ENCODE measurements at regions not wholly inside any gene's neighbourhood (a gene's known extent, or its start where the extent isn't known, plus 50 kb on each side); places are given as distances from the start of the nearest gene placed in this dataset.

DNA sequence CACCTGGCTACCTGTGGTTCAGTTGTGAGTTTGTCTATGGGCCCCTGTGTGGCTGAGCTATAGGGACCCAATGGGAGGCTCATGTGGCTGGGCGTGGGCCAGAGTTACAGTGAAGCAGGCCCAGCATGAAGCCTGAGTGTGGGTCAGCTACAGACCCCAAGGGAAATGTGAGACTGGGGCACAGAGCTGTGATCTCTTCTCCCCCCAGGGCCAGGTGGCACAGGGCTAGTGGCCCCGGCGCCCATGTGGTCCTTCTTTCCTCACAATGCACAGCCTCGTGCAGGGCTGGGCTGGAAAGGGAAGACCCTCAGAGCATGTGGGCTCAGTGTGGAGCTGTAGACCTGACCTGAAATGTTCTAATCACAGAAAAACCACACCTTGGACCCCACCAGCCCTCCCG, 71.6 kb upstream of the NECTIN1 start:
- Histone ChIP-seq H3F3A (ENCODE audit: insufficient read depth, low read length, poor library complexity, severe bottlenecking) (no peaks in the 10 kb centered on the region), H3K9me2 (ENCODE audit: insufficient read depth, low read length) (no peaks in the 10 kb centered on the region), H3K4me2 (ENCODE audit: low read length) (no peak overlapping the region), H3K79me2 (replicated peaks; ENCODE audit: insufficient read depth, low read length) (no peaks in the 10 kb centered on the region), H3K27ac (ENCODE audit: low read length) (no peak overlapping the region), H2AFZ (ENCODE audit: low read depth, low read length) (no peak overlapping the region), H3K27me3 (ENCODE audit: insufficient read depth, low read depth, low read length) (peaks cover 33% of the 10 kb centered on the region), H3K9ac (ENCODE audit: low read length) (no peak overlapping the region), H3K4me3 (ENCODE audit: low read length) (no peak overlapping the region), H3K9me3 (ENCODE audit: low read length) (no peaks in the 10 kb centered on the region), H4K20me1 (ENCODE audit: insufficient read depth) (no peaks in the 10 kb centered on the region), H3K36me3 (ENCODE audit: insufficient read depth, low read length) (no peaks in the 10 kb centered on the region)
- TF ChIP-seq POLR2AphosphoS5 (IDR thresholded peaks at IDR 0.05) (no peak), TAF1 (IDR thresholded peaks at IDR 0.05; ENCODE audit: low read depth) (no peak), MXI1 (conservative IDR thresholded peaks at IDR 0.05; ENCODE audit: poor library complexity, severe bottlenecking) (no peak), CTCF (IDR thresholded peaks at IDR 0.05; ENCODE audit: poor library complexity, severe bottlenecking) (no peak), SMC3 (conservative IDR thresholded peaks at IDR 0.05; ENCODE audit: poor library complexity) (no peak), EZH2 (IDR thresholded peaks at IDR 0.05; ENCODE audit: borderline replicate concordance, insufficient read depth, low read length, poor library complexity, severe bottlenecking) (no peak), RAD21 (conservative IDR thresholded peaks at IDR 0.05) (no peak), EP300 (conservative IDR thresholded peaks at IDR 0.05; ENCODE audit: poor library complexity, severe bottlenecking) (no peak)
- TF ChIP-seq, protein P1, sequence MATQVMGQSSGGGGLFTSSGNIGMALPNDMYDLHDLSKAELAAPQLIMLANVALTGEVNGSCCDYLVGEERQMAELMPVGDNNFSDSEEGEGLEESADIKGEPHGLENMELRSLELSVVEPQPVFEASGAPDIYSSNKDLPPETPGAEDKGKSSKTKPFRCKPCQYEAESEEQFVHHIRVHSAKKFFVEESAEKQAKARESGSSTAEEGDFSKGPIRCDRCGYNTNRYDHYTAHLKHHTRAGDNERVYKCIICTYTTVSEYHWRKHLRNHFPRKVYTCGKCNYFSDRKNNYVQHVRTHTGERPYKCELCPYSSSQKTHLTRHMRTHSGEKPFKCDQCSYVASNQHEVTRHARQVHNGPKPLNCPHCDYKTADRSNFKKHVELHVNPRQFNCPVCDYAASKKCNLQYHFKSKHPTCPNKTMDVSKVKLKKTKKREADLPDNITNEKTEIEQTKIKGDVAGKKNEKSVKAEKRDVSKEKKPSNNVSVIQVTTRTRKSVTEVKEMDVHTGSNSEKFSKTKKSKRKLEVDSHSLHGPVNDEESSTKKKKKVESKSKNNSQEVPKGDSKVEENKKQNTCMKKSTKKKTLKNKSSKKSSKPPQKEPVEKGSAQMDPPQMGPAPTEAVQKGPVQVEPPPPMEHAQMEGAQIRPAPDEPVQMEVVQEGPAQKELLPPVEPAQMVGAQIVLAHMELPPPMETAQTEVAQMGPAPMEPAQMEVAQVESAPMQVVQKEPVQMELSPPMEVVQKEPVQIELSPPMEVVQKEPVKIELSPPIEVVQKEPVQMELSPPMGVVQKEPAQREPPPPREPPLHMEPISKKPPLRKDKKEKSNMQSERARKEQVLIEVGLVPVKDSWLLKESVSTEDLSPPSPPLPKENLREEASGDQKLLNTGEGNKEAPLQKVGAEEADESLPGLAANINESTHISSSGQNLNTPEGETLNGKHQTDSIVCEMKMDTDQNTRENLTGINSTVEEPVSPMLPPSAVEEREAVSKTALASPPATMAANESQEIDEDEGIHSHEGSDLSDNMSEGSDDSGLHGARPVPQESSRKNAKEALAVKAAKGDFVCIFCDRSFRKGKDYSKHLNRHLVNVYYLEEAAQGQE (IDR thresholded peaks at IDR 0.05; ENCODE audit: borderline replicate concordance), result no peak

- Histone ChIP-seq H3K9ac (ENCODE audit: low read length) (no peak overlapping the region), H3K9me3 (ENCODE audit: low read length) (no peaks in the 10 kb centered on the region), H3K4me3 (ENCODE audit: low read length) (no peak overlapping the region), H3F3A (ENCODE audit: insufficient read depth, low read length, poor library complexity, severe bottlenecking) (no peaks in the 10 kb centered on the region), H2AFZ (ENCODE audit: low read depth, low read length) (no peak overlapping the region), H3K79me2 (replicated peaks; ENCODE audit: insufficient read depth, low read length) (no peaks in the 10 kb centered on the region), H3K36me3 (ENCODE audit: insufficient read depth, low read length) (no peaks in the 10 kb centered on the region), H3K4me2 (ENCODE audit: low read length) (no peak overlapping the region), H3K27me3 (ENCODE audit: insufficient read depth, low read depth, low read length) (peaks cover 33% of the 10 kb centered on the region), H3K27ac (ENCODE audit: low read length) (no peak overlapping the region), H4K20me1 (ENCODE audit: insufficient read depth) (no peaks in the 10 kb centered on the region), H3K9me2 (ENCODE audit: insufficient read depth, low read length) (no peaks in the 10 kb centered on the region)
- no peak for TF ChIP-seq MXI1 (conservative IDR thresholded peaks at IDR 0.05; ENCODE audit: poor library complexity, severe bottlenecking)
Measured at GRCh38 chr11:119800171-119800570, 71.2 kb upstream of the NECTIN1 start.

GRCh38 chr11:119798656-119799055, 69.7 kb upstream of the NECTIN1 start:
- Histone ChIP-seq H3F3A (ENCODE audit: insufficient read depth, low read length, poor library complexity, severe bottlenecking) (no peaks in the 10 kb centered on the region), H3K4me3 (ENCODE audit: low read length) (no peak overlapping the region), H2AFZ (ENCODE audit: low read depth, low read length) (no peak overlapping the region), H3K9ac (ENCODE audit: low read length) (no peak overlapping the region), H3K4me2 (ENCODE audit: low read length) (no peak overlapping the region), H3K79me2 (replicated peaks; ENCODE audit: insufficient read depth, low read length) (no peaks in the 10 kb centered on the region), H3K36me3 (ENCODE audit: insufficient read depth, low read length) (no peaks in the 10 kb centered on the region), H3K9me3 (ENCODE audit: low read length) (no peaks in the 10 kb centered on the region), H3K9me2 (ENCODE audit: insufficient read depth, low read length) (no peaks in the 10 kb centered on the region), H3K27me3 (ENCODE audit: insufficient read depth, low read depth, low read length) (peaks cover 34% of the 10 kb centered on the region), H3K27ac (ENCODE audit: low read length) (no peak overlapping the region), H4K20me1 (ENCODE audit: insufficient read depth) (no peaks in the 10 kb centered on the region)
- TF ChIP-seq SMC3 (conservative IDR thresholded peaks at IDR 0.05; ENCODE audit: poor library complexity) (no peak), POLR2AphosphoS5 (IDR thresholded peaks at IDR 0.05) (no peak), TAF1 (IDR thresholded peaks at IDR 0.05; ENCODE audit: low read depth) (no peak), CTCF (IDR thresholded peaks at IDR 0.05; ENCODE audit: poor library complexity, severe bottlenecking) (no peak), MXI1 (conservative IDR thresholded peaks at IDR 0.05; ENCODE audit: poor library complexity, severe bottlenecking) (no peak), EP300 (conservative IDR thresholded peaks at IDR 0.05; ENCODE audit: poor library complexity, severe bottlenecking) (no peak), EZH2 (IDR thresholded peaks at IDR 0.05; ENCODE audit: borderline replicate concordance, insufficient read depth, low read length, poor library complexity, severe bottlenecking) (no peak), RAD21 (conservative IDR thresholded peaks at IDR 0.05) (no peak)
- TF ChIP-seq, protein P1 (IDR thresholded peaks at IDR 0.05; ENCODE audit: borderline replicate concordance), result no peak
